Tibial artery (tissue), 4 donors: ENCODE measurements at regions not wholly inside any gene's neighbourhood (a gene's known extent, or its start where the extent isn't known, plus 50 kb on each side); places are given as distances from the start of the nearest gene placed in this dataset.
A peak's percentile ranks its signal among the peaks of the same experiment; 100 is the strongest.

ENCODE experiments used
- DNase-seq, 2 donors: peaks; one replicate each; pipeline ENCODE4 v3.0.0-alpha.2; 2019
- H3K27ac ChIP-seq, 2 donors: fragments of 200-600 bp; sonication (generic) in 1 of 2; 1 replicate in 1 of 2; 2 replicates in 1 of 2; pipeline ENCODE4 v1.5.1; 2018 to 2019; ENCODE audit warnings: mild to moderate bottlenecking in 1 of 2
- H3K27me3 ChIP-seq, 2 donors: fragments of 200-600 bp; sonication (generic) in 1 of 2; one replicate each; pipeline versions ENCODE4 v1.5.1 to v1.6.0; 2016 to 2019
- H3K36me3 ChIP-seq, 3 donors: fragments of 200-600 bp; sonication (generic) in 2 of 3; one replicate each; pipeline ENCODE4 v1.5.1; 2016 to 2019; ENCODE audit warnings: mild to moderate bottlenecking in 2 of 3
- H3K4me1 ChIP-seq, 4 donors: fragments of 200-600 bp; sonication (generic) in 2 of 4; 1 replicate in 3 of 4; 2 replicates in 1 of 4; pipeline ENCODE4 v1.5.1; 2016 to 2019
- H3K4me3 ChIP-seq, 2 donors: fragments of 200-600 bp; sonication (generic) in 1 of 2; 1 replicate in 1 of 2; 2 replicates in 1 of 2; pipeline ENCODE4 v1.5.1; 2018 to 2019; ENCODE audit warnings: mild to moderate bottlenecking in 2 of 2
- H3K9me3 ChIP-seq, 3 donors: fragments of 200-600 bp; sonication (generic) in 1 of 3; one replicate each; pipeline ENCODE4 v1.5.1; 2016 to 2019
- CTCF ChIP-seq, 2 experiments: fragments of 200-600 bp in 1 of 2; fragments of 450-650 bp in 1 of 2; IDR thresholded peaks; one replicate each; pipeline ENCODE4 v1.5.1; 2017 to 2019; ENCODE audit warnings: antibody characterized with exemption in 2 of 2, mild to moderate bottlenecking in 1 of 2, moderate library complexity in 1 of 2
- intact Hi-C: fragments of 100-400 bp; cut with DNase I; formaldehyde crosslinking; loops from one replicate; pipeline ENCODE4 v1.15.0; 2023; ENCODE audit warnings: low total_unique reads

GRCh38 chr6:14739827-14740226 is 506.0 kb upstream of the JARID2 start:
- Histone ChIP-seq H3K9me3 (no peaks in the 10 kb centered on the region), H3K36me3 (no peaks in the 10 kb centered on the region), H3K27ac (no peak overlapping the region), H3K27me3 (no peaks in the 10 kb centered on the region), H3K4me1 (peaks cover 0 to 9% (median 0%) of the 10 kb centered on the region in 4 donors), H3K4me3 (no peak overlapping the region)
- no peak for TF ChIP-seq CTCF (IDR thresholded peaks at IDR 0.05)
- DNase-seq, result no peak
- intact Hi-C loops, result no loop called here

- Histone ChIP-seq H3K4me3 (no peak overlapping the region), H3K9me3 (no peaks in the 10 kb centered on the region), H3K27me3 (no peaks in the 10 kb centered on the region), H3K27ac (no peak overlapping the region), H3K4me1 (peaks cover 0 to 9% (median 0%) of the 10 kb centered on the region in 4 donors), H3K36me3 (no peaks in the 10 kb centered on the region)
- intact Hi-C loops, result no loop called here
- DNase-seq, result no peak
- no peak for TF ChIP-seq CTCF (IDR thresholded peaks at IDR 0.05)
Measured at GRCh38 chr6:14742171-14742570, 503.7 kb upstream of the JARID2 start.

- H3K27ac ChIP-seq, result no peak overlapping the region
Measured at GRCh38 chr6:14742680-14743079, 503.2 kb upstream of the JARID2 start.

GRCh38 chr6:14743144-14743473 is 502.8 kb upstream of the JARID2 start:
- DNase-seq, result no peak
- Histone ChIP-seq H3K4me1 (peaks cover 0 to 9% (median 0%) of the 10 kb centered on the region in 4 donors), H3K36me3 (no peaks in the 10 kb centered on the region), H3K27me3 (no peaks in the 10 kb centered on the region), H3K4me3 (no peak overlapping the region), H3K9me3 (no peaks in the 10 kb centered on the region), H3K27ac (peak overlapping the region; percentile 15 to 49)
- intact Hi-C loops, result no loop called here
- TF ChIP-seq CTCF (IDR thresholded peaks at IDR 0.05), result no peak

More at GRCh38 chr6:14742680-14743079, 503.2 kb upstream of the JARID2 start:
- Histone ChIP-seq H3K4me1 (peaks cover 0 to 9% (median 0%) of the 10 kb centered on the region in 4 donors), H3K9me3 (no peaks in the 10 kb centered on the region), H3K4me3 (no peak overlapping the region), H3K27me3 (no peaks in the 10 kb centered on the region), H3K36me3 (no peaks in the 10 kb centered on the region)
- no peak for DNase-seq
- intact Hi-C loops, result no loop called here
- no peak for TF ChIP-seq CTCF (IDR thresholded peaks at IDR 0.05)

- intact Hi-C loops, result no loop called here
- Histone ChIP-seq H3K4me1 (peaks cover 0 to 9% (median 0%) of the 10 kb centered on the region in 4 donors), H3K4me3 (no peak overlapping the region), H3K27me3 (no peaks in the 10 kb centered on the region), H3K27ac (peak overlapping the region; percentile 15 to 49), H3K9me3 (no peaks in the 10 kb centered on the region), H3K36me3 (no peaks in the 10 kb centered on the region)
- peak; percentile 55 to 68 for DNase-seq
- TF ChIP-seq CTCF (IDR thresholded peaks at IDR 0.05), result no peak
Measured at GRCh38 chr6:14743474-14744211, 502.2 kb upstream of the JARID2 start.
